ENCODE measurements at regions not wholly inside any gene's neighbourhood (a gene's known extent, or its start where the extent isn't known, plus 50 kb on each side); places are given as distances from the start of the nearest gene placed in this dataset.

DNA sequence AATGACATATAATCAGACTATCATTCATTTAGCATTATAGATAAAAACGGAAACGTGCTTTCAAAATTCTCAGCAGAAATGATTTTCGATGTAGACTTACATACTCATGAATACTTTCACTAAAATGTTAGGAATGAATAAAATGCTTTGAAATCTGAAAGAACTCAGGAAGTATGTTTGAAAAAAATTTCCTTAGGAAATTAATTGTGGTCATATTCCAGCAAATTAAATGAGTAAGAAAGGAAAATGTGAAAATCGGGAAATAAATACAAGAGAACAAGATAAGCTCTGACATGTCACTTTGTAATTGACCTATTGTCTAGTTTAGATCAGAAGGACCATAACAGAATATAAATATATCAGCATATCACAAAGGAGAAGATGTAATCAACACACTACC, 981.0 kb upstream of the CDH2 start:
- Mint-ChIP-seq H3K27me3 (no peaks in the 10 kb centered on the region), H3K9me3 (peaks cover 7% of the 10 kb centered on the region), H3K4me1 (ENCODE audit: low read depth) (no peaks in the 10 kb centered on the region), H3K27ac (no peak overlapping the region), H3K36me3 (ENCODE audit: low read depth) (no peaks in the 10 kb centered on the region), H3K4me3 (no peak overlapping the region)

DNA sequence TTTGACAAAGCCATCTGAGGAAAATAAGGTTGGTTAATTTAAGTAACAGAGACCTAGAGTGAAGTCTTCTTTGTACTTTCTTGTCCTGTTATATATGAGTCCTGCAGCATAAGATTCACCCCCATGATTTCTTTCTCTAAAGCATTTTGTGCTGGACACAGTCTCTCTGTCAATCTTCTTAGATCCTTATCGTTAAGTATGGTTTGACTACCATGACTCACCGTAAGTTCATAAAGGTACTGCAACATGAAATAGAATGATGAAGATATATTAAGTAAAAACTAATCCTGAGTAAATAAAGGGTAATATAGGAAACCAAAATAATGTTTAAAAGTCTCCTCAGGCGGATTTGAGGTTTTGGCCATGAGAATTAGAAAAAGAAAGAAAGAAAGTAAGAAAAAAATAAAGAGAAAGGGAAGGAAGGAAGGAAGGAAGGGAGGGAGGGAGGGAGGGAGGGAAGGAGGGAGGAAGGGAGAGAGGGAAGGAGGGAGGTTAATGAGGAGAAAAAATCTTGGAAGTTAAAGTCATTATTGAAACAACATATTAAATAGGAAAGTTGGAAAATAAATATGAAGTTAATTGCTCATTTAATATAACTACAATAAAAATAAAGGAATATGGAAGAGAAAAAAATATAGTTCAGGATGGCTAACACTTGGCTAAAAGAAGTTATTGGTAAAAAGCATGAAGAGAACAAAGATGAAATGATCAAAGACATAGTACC, 980.3 kb upstream of the CDH2 start:
- H3K4me1 Mint-ChIP-seq (ENCODE audit: low read depth), result no peaks in the 10 kb centered on the region
- H3K4me3 Mint-ChIP-seq, result no peak overlapping the region
- no peaks in the 10 kb centered on the region for H3K36me3 Mint-ChIP-seq (ENCODE audit: low read depth)
- peaks cover 8% of the 10 kb centered on the region for H3K9me3 Mint-ChIP-seq
- no peaks in the 10 kb centered on the region for H3K27me3 Mint-ChIP-seq
- H3K27ac Mint-ChIP-seq, result no peak overlapping the region

DNA sequence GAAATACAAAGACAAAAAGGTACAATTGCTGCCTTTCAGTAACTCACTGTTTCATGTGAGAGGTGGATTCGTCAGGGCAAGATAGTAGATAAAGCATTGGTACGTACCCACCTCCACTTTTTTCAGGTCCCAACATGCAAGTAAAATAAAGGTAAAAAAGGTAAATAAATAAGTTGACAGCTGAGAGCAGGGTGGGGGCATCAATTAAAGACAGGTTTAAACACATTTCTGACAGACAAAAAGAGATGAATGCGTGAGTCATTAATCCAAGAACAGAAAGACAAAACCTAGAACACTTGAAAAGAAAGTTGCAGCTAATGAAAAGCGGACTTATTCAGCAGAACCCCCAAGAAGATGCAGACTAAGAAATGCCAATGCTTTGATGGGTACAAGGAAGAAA, 979.6 kb upstream of the CDH2 start:
- H3K9me3 Mint-ChIP-seq, result peaks cover 8% of the 10 kb centered on the region

GRCh38 chr18:29154758-29155725, 978.1 kb upstream of the CDH2 start:
- Mint-ChIP-seq H3K36me3 (ENCODE audit: low read depth) (no peaks in the 10 kb centered on the region), H3K27ac (no peak overlapping the region), H3K4me3 (no peak overlapping the region), H3K27me3 (no peaks in the 10 kb centered on the region), H3K9me3 (peaks cover 8% of the 10 kb centered on the region), H3K4me1 (ENCODE audit: low read depth) (no peaks in the 10 kb centered on the region)

More for the DNA sequence above, 979.6 kb upstream of the CDH2 start:
- H3K36me3 Mint-ChIP-seq (ENCODE audit: low read depth), result no peaks in the 10 kb centered on the region
- no peak overlapping the region for H3K4me3 Mint-ChIP-seq
- no peaks in the 10 kb centered on the region for H3K27me3 Mint-ChIP-seq
- H3K4me1 Mint-ChIP-seq (ENCODE audit: low read depth), result no peaks in the 10 kb centered on the region
- no peak overlapping the region for H3K27ac Mint-ChIP-seq

- Mint-ChIP-seq H3K36me3 (ENCODE audit: low read depth) (no peaks in the 10 kb centered on the region), H3K4me1 (ENCODE audit: low read depth) (no peaks in the 10 kb centered on the region), H3K27me3 (no peaks in the 10 kb centered on the region), H3K9me3 (peaks cover 8% of the 10 kb centered on the region), H3K4me3 (no peak overlapping the region), H3K27ac (no peak overlapping the region)
Observed at GRCh38 chr18:29154196-29154757, 977.3 kb upstream of the CDH2 start.

DNA sequence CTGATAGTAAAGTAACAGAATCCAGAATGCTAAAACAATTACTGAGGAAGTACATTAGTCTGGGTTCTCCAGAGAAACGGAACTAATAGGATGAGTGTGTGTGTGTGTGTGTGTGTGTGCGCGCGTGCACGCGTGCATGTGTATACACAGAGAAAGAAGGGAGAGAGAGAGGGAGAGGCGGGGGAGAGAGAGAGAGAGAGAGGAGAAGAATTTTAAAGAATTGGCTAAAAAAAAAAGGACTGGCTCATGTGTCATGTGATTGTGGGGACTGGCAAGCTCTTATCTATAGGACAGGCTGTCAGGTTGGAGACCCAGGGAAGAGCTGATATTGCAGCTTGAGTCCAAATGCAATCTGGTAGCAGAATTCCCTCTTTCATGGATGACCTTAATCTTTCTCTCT, 976.2 kb upstream of the CDH2 start:
- Mint-ChIP-seq H3K27me3 (no peaks in the 10 kb centered on the region), H3K36me3 (ENCODE audit: low read depth) (no peaks in the 10 kb centered on the region), H3K4me1 (ENCODE audit: low read depth) (no peaks in the 10 kb centered on the region), H3K4me3 (no peak overlapping the region), H3K9me3 (peaks cover 8% of the 10 kb centered on the region), H3K27ac (no peak overlapping the region)

DNA sequence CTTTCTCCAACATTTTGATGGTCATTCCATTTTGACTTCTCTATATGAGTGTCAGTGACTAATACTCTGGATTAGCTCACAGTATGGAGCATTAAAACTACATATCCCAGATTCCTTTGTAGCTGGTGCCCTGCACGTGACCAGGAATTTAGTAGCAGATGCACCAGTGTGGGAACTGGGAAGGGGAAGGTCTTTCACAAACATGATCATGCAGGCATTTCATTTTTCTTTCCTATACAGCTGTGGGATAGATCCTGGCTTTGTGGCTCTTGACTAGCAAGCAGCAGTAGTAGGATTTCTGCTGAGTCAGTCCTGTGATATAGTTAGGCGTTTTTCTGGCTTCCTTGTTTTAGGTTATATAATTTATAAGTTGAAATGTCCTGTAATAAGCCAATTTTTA, 971.0 kb upstream of the CDH2 start:
- no peak overlapping the region for H3K27ac Mint-ChIP-seq
- H3K4me3 Mint-ChIP-seq, result no peak overlapping the region
- no peaks in the 10 kb centered on the region for H3K4me1 Mint-ChIP-seq (ENCODE audit: low read depth)
- no peaks in the 10 kb centered on the region for H3K27me3 Mint-ChIP-seq
- H3K9me3 Mint-ChIP-seq, result peaks cover 16% of the 10 kb centered on the region
- no peaks in the 10 kb centered on the region for H3K36me3 Mint-ChIP-seq (ENCODE audit: low read depth)

DNA sequence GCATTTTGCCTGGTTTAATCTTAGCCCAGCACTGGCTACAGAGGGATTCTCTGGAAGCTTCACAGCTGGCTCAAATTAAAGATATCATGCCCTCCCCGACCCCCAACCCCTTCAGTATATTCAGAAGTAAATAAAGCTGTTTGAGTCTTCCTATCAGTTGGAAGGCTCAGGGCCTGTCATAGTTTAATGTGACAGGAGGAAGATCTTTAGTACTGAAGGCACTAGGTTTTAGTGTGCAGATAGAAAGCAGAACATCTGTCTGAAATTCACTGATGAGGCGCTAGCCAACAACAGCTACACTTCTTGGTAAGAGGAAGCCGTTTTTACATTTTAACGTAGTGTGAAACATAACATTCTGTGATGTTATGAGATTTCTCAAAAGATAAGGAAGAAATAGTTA, 969.1 kb upstream of the CDH2 start:
- no peaks in the 10 kb centered on the region for H3K4me1 Mint-ChIP-seq (ENCODE audit: low read depth)
- no peak overlapping the region for H3K27ac Mint-ChIP-seq
- H3K36me3 Mint-ChIP-seq (ENCODE audit: low read depth), result no peaks in the 10 kb centered on the region
- no peak overlapping the region for H3K4me3 Mint-ChIP-seq
- no peaks in the 10 kb centered on the region for H3K27me3 Mint-ChIP-seq
- H3K9me3 Mint-ChIP-seq, result peaks cover 14% of the 10 kb centered on the region

- Mint-ChIP-seq H3K4me3 (no peak overlapping the region), H3K27ac (no peak overlapping the region), H3K4me1 (ENCODE audit: low read depth) (no peaks in the 10 kb centered on the region), H3K36me3 (ENCODE audit: low read depth) (no peaks in the 10 kb centered on the region), H3K27me3 (no peaks in the 10 kb centered on the region), H3K9me3 (peaks cover 20% of the 10 kb centered on the region)
Observed at GRCh38 chr18:29140590-29140989, 963.7 kb upstream of the CDH2 start.

DNA sequence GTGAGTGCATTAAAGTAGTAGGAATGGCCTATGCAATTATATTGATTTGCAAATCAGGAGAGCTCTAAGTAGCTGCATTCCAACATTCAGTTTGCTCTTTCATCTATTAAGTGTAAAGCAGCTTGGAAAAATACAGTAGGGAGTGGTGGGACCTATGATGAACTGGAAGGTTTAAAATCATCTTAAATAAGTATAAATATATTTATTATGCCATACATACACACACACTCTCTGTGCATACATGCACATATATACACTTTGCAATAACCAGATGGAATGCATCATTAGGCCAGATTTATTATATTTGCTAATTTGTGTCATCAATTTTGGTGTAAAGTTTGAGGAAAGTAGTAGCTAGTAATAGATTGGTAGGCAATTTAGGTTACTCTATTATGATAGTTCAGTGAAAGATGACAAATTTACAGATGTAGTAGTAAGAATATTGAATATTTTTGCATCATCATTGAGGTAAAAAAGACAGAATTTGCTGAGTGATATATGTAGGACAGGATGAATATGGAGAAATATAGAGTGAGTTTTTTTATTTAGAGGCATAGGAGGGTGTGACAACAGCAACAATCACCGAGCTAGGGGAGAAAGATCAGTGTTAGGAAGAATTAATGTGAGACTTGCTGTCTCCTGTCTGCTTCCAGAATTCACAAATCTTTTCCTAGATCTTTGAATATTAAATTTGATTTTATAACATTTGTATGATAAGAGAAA, 961.0 kb upstream of the CDH2 start:
- H3K27me3 Mint-ChIP-seq, result no peaks in the 10 kb centered on the region
- H3K27ac Mint-ChIP-seq, result no peak overlapping the region
- H3K36me3 Mint-ChIP-seq (ENCODE audit: low read depth), result no peaks in the 10 kb centered on the region
- no peak overlapping the region for H3K4me3 Mint-ChIP-seq
- H3K4me1 Mint-ChIP-seq (ENCODE audit: low read depth), result no peaks in the 10 kb centered on the region
- H3K9me3 Mint-ChIP-seq, result peaks cover 13% of the 10 kb centered on the region

DNA sequence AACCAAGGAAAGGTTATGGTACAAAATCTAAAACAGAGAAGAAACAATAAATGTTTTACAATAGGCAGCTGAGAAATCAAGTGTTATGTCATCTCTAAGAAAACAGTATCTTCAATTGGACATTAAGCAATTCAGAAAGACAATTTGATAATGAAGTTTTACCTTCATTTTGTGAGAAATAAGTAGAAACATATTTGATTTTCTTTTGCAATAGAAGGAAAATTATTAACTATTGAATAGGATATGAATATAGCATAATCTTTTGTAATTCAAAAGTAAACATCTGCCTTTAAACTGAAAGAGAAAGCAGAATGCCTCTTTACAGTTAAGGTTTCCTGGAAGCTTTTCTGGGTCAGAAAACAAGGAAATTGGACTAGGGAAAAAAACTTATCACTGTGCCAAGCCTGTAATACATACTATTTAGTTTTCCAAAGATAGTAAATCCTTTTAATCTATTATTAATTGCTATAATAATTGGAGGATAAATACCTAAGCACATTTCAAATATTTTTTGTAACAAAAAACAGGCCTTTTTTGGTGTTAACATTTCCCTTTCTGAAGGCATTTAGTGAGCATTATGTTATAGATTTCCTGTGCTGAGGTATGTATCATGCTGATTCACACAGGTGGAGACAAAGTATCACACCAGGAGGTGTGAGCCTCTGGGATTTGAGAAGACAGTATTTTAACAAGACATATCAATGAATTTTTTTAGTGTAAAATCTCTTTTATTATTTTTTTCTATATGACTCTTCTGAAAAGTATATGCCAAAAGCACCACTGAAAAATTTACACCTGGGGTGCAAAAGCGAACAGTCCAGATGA, 947.0 kb upstream of the CDH2 start:
- no peaks in the 10 kb centered on the region for H3K27me3 Mint-ChIP-seq
- no peak overlapping the region for H3K27ac Mint-ChIP-seq
- H3K4me1 Mint-ChIP-seq (ENCODE audit: low read depth), result no peaks in the 10 kb centered on the region
- no peak overlapping the region for H3K4me3 Mint-ChIP-seq
- no peaks in the 10 kb centered on the region for H3K36me3 Mint-ChIP-seq (ENCODE audit: low read depth)
- H3K9me3 Mint-ChIP-seq, result peaks cover 3% of the 10 kb centered on the region

DNA sequence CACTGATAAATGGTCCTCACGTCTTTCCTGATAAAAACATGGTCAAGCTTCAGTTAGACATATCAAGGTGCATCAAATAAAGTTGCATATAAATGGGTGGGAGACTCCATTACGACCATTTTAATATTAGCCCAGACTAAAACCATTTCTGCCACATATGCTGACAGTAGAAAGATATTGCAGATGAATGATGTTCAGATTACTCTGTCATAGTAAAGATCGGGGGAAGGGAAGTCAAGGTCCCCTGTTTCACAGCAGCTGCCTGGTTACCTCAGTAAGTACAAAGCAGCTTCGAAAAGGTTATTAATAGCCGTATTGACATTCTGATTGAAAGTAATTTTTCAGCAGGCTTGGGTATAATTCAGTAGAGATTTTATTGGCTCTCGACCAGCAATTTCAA, 927.7 kb upstream of the CDH2 start:
- Mint-ChIP-seq H3K27me3 (no peaks in the 10 kb centered on the region), H3K9me3 (peaks cover 11% of the 10 kb centered on the region), H3K4me1 (ENCODE audit: low read depth) (no peaks in the 10 kb centered on the region), H3K36me3 (ENCODE audit: low read depth) (no peaks in the 10 kb centered on the region), H3K27ac (no peak overlapping the region), H3K4me3 (no peak overlapping the region)

GRCh38 chr18:29104227-29104626, 927.3 kb upstream of the CDH2 start:
- peaks cover 12% of the 10 kb centered on the region for H3K9me3 Mint-ChIP-seq
- no peaks in the 10 kb centered on the region for H3K27me3 Mint-ChIP-seq
- H3K36me3 Mint-ChIP-seq (ENCODE audit: low read depth), result no peaks in the 10 kb centered on the region
- H3K4me3 Mint-ChIP-seq, result no peak overlapping the region
- H3K27ac Mint-ChIP-seq, result no peak overlapping the region
- H3K4me1 Mint-ChIP-seq (ENCODE audit: low read depth), result no peaks in the 10 kb centered on the region

- Mint-ChIP-seq H3K4me1 (ENCODE audit: low read depth) (no peaks in the 10 kb centered on the region), H3K9me3 (peaks cover 27% of the 10 kb centered on the region), H3K4me3 (no peak overlapping the region), H3K36me3 (ENCODE audit: low read depth) (no peaks in the 10 kb centered on the region), H3K27me3 (no peaks in the 10 kb centered on the region), H3K27ac (no peak overlapping the region)
Observed at GRCh38 chr18:29096079-29096770, 919.3 kb upstream of the CDH2 start.
